Pancreas (tissue), 2 donors: ENCODE measurements at regions not wholly inside any gene's neighbourhood (a gene's known extent, or its start where the extent isn't known, plus 50 kb on each side); places are given as distances from the start of the nearest gene placed in this dataset.

ENCODE experiments used
- microRNA-seq, 2 donors: library from miRNA; unstranded; fragments of <30 nt; microRNA quantifications; one replicate each; pipeline versions ENCODE4 to v1.1.0, GENCODE V29; 2019 to 2020
- donor health status: DM: no; HTN: no; CAD: no; lungs with moderate emphysema.
- donor health status: DM: no; HTN: no; CAD: no.

Small RNA genes lying in the stretch of these regions (microRNA-seq; reads per million reads assigned to microRNA genes)
- 0 reads per million in 2 donors for gene MIR5701-1
